Calu3 (cell line): ENCODE measurements at regions not wholly inside any gene's neighbourhood (a gene's known extent, or its start where the extent isn't known, plus 50 kb on each side); places are given as distances from the start of the nearest gene placed in this dataset.

ENCODE experiments used
- BruUV-seq: library from RNA; stranded (reverse); fragments of 400-500 nt; replicated peaks from 2 replicates; lab custom pipeline; 2021; lab: Mats Ljungman, UMichigan
- CTCF ChIA-PET: fragments of 300-600 bp; sonication (Branson Sonifier 250); formaldehyde crosslinking; loops from one replicate; lab custom pipeline; 2022; ENCODE audit warnings: antibody characterized with exemption; lab: Charles Lee
- DNase-seq: peaks from one replicate; pipeline ENCODE4 v3.0.0; 2022
- H3K27ac Mint-ChIP-seq: one replicate; pipeline ENCODE4 v1.8.0; 2022; ENCODE audit warnings: mixed read lengths; ENCODE audit not compliant: unreplicated experiment
- H3K27me3 Mint-ChIP-seq: one replicate; pipeline ENCODE4 v1.8.0; 2022; ENCODE audit warnings: mixed read lengths; ENCODE audit not compliant: unreplicated experiment
- H3K36me3 Mint-ChIP-seq: one replicate; pipeline ENCODE4 v1.8.0; 2022; ENCODE audit warnings: mild to moderate bottlenecking, moderate library complexity, mixed read lengths; ENCODE audit not compliant: insufficient read depth, unreplicated experiment
- H3K4me1 Mint-ChIP-seq: one replicate; pipeline ENCODE4 v1.8.0; 2022; ENCODE audit warnings: mild to moderate bottlenecking, low read depth, mixed read lengths; ENCODE audit not compliant: unreplicated experiment
- H3K4me3 Mint-ChIP-seq: one replicate; pipeline ENCODE4 v1.8.0; 2022; ENCODE audit warnings: mild to moderate bottlenecking, low read depth, moderate library complexity, mixed read lengths; ENCODE audit not compliant: unreplicated experiment
- H3K9me3 Mint-ChIP-seq: one replicate; pipeline ENCODE4 v1.8.0; 2022; ENCODE audit warnings: low read depth, mixed read lengths; ENCODE audit not compliant: unreplicated experiment
- intact Hi-C: fragments of 100-400 bp; cut with micrococcal nuclease; formaldehyde crosslinking; loops from one replicate; pipeline ENCODE4 v1.10.0; 2022; ENCODE audit not compliant: unreplicated experiment
- TF ChIP-seq, protein P1 (sequence below): fragments of 200-600 bp; IDR thresholded peaks from one replicate; pipeline ENCODE4 v1.8.0; 2022; ENCODE audit warnings: antibody characterized with exemption; ENCODE audit not compliant: unreplicated experiment

DNA sequence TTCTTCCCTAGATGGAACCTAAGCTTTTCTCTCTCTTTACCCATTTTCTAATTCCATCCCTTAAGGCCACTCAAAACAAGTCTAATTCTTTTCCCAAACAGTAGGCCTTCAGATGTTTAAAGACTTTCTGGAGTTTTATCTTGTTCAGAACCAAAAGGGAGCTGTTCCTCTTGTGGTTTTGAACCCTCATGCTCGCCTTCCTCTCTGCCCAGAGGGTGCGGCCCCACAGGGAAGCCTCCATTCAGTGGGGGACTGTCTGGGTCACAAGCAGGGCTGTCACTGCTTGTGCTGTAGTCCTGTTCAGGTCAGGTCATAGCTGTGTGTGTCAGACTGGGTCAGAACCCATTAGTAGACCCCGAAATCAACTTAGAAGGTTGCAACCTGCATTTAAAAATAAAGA is 56.5 kb downstream of the TET3 start:
- TF ChIP-seq, protein P1, sequence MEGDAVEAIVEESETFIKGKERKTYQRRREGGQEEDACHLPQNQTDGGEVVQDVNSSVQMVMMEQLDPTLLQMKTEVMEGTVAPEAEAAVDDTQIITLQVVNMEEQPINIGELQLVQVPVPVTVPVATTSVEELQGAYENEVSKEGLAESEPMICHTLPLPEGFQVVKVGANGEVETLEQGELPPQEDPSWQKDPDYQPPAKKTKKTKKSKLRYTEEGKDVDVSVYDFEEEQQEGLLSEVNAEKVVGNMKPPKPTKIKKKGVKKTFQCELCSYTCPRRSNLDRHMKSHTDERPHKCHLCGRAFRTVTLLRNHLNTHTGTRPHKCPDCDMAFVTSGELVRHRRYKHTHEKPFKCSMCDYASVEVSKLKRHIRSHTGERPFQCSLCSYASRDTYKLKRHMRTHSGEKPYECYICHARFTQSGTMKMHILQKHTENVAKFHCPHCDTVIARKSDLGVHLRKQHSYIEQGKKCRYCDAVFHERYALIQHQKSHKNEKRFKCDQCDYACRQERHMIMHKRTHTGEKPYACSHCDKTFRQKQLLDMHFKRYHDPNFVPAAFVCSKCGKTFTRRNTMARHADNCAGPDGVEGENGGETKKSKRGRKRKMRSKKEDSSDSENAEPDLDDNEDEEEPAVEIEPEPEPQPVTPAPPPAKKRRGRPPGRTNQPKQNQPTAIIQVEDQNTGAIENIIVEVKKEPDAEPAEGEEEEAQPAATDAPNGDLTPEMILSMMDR, result no peak
- CTCF ChIA-PET, result no interaction called here
- Mint-ChIP-seq H3K36me3 (peaks cover 1% of the 10 kb centered on the region), H3K4me1 (no peaks in the 10 kb centered on the region), H3K4me3 (no peak overlapping the region), H3K27me3 (no peaks in the 10 kb centered on the region), H3K9me3 (no peaks in the 10 kb centered on the region), H3K27ac (no peak overlapping the region)
- no peak for DNase-seq
- intact Hi-C loops, result no loop called here
- no TSS peak for BruUV-seq

DNA sequence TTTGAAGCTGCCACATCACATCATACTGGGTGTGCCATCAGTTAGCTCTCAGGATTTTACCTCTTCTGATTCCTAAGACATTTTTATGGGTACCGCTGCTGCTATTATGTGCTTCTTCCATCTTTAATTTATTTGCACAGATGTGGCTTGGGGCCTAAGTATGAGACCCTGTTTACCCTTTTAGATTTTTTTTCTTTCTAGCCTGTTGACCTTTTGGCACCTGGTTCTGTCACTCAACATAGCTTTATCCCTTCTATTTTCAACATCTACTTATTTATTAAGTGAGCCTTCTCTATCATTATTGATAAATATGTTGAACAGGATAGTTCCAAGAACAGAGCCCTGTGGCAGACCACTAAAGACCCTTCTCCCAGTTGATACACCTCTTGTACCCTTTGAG is 57.0 kb downstream of the TET3 start:
- CTCF ChIA-PET, result no interaction called here
- BruUV-seq, result no TSS peak
- H3K36me3 Mint-ChIP-seq, result peaks cover 5% of the 10 kb centered on the region
- H3K9me3 Mint-ChIP-seq, result no peaks in the 10 kb centered on the region
- no peak overlapping the region for H3K4me3 Mint-ChIP-seq
- H3K4me1 Mint-ChIP-seq, result no peaks in the 10 kb centered on the region
- no peak overlapping the region for H3K27ac Mint-ChIP-seq
- H3K27me3 Mint-ChIP-seq, result no peaks in the 10 kb centered on the region
- intact Hi-C loops, result no loop called here
- DNase-seq, result no peak
- TF ChIP-seq, protein P1, result no peak

DNA sequence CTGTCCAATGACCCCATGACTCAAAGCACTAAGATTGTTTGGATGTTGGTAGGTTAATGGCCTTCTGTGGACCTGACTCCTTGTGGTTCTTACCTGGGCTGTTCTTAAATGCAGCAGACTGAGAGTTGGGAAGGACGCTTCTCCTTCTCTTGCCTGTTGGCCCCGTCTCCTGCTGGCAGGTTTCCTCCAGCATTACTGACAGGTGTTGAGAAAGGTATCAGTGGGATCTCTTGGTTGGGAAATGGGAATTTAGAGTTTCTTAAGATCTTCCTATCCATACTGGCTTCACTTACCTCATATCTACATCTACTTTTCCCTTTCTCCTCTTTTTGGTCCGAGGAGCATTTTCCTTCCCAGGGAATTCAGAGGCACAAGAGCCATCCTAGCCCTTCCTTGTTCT is 57.9 kb downstream of the TET3 start:
- CTCF ChIA-PET, result no interaction called here
- intact Hi-C loops, result no loop called here
- no peak overlapping the region for H3K27ac Mint-ChIP-seq

DNA sequence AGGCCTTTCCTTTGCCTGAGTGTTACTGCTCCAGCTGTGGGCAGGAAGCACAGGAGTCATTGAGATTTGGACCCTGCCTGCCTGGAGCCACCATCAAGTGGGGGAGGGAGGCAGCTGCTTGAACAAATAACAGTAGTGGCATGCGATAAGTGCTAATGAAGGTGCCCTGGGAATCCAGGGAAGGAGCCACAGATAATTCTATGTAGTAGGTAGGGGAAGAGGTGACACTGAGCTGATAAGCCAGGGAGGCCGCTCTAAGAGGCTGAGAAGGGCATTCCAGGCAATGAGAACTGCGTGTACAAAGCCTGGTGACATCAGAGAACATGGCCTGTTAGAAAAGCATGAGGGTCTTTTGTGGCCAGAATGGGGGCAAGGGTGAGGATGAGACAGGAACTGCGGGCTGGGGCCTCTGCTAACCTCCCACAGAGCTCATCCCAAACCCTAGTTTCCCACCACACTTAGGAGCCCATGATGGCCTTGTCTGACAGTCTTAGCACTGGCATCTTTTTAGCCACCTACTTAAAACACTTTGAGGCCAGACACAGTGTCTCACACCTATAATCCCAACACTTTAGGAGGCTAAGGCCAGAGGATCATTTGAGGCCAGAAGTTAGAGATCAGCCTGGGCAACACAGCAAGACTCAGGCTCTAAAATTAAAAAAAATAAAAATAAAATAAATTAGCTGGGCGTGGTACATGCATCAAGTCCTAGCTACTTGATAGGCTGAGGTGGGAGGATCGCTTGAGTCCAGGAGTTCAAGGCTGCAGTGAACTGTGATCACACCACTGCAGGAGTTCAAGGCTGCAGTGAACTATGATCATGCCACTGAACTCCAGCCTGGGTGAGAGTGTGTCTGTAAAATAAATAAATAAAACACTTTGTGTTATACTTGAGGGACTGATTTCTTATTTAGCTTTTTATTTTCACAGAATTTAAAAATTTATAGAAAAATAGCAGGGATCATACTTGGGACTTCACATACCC is 58.9 kb downstream of the TET3 start:
- intact Hi-C loops, result no loop called here
- Mint-ChIP-seq H3K4me1 (no peaks in the 10 kb centered on the region), H3K36me3 (peaks cover 12% of the 10 kb centered on the region), H3K27ac (no peak overlapping the region), H3K27me3 (no peaks in the 10 kb centered on the region), H3K9me3 (no peaks in the 10 kb centered on the region), H3K4me3 (no peak overlapping the region)
- TF ChIP-seq, protein P1, result no peak
- CTCF ChIA-PET, result no interaction called here
- no peak for DNase-seq
- BruUV-seq, result no TSS peak

More for the DNA sequence above, 57.9 kb downstream of the TET3 start:
- no peaks in the 10 kb centered on the region for H3K4me1 Mint-ChIP-seq
- no peak overlapping the region for H3K4me3 Mint-ChIP-seq
- no peaks in the 10 kb centered on the region for H3K9me3 Mint-ChIP-seq
- TF ChIP-seq, protein P1, result no peak
- no peaks in the 10 kb centered on the region for H3K27me3 Mint-ChIP-seq
- DNase-seq, result no peak
- peaks cover 11% of the 10 kb centered on the region for H3K36me3 Mint-ChIP-seq
- BruUV-seq, result no TSS peak
